GM19452 (cell line): ENCODE measurements at regions not wholly inside any gene's neighbourhood (a gene's known extent, or its start where the extent isn't known, plus 50 kb on each side); places are given as distances from the start of the nearest gene placed in this dataset.
"Not testable (repeated sequence)": the region's sequence is repeated elsewhere in the genome, so short reads cannot be mapped to it uniquely, and the experiment has no call there.

Experiments
- ATAC-seq: cut with Tn5 transposase; IDR thresholded peaks from one replicate; pipeline ENCODE4 v1.9.1; 2021; ENCODE audit not compliant: unreplicated experiment

DNA sequence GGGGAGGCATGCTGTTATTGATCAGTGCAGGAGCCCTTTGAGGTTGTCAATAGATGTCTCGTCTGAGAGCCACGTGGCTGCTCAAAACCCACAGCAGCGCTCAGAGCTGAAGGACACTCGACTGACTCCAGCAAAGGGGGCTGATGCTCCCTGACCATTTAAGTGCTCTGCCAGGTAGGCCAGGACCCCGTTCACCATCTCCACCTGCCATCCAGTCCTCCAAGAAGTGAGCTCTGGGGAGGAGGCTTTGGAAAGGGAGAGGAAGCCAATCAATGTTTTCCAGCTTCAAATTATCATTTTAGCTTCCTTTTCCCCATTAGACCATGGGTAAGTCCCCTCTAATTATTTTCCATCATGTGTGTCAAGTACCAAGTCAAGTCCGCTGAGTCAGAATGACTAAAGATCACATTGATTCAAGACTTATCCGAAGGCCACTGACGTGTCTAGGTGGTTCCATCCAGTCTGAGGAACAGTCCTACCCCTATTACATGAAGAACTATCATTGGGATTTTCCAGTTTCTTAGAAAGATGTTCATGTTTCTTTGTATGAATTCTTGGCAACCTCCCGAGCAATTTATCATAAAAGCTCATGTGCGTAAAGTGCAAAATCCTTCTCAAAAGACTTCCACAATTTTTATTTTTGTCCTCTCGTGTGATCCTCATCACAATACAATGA is 302.6 kb upstream of the LYZL1 start:
- no peak for ATAC-seq

GRCh38 chr10:28986856-28987255 is 302.0 kb upstream of the LYZL1 start:
- no peak for ATAC-seq

DNA sequence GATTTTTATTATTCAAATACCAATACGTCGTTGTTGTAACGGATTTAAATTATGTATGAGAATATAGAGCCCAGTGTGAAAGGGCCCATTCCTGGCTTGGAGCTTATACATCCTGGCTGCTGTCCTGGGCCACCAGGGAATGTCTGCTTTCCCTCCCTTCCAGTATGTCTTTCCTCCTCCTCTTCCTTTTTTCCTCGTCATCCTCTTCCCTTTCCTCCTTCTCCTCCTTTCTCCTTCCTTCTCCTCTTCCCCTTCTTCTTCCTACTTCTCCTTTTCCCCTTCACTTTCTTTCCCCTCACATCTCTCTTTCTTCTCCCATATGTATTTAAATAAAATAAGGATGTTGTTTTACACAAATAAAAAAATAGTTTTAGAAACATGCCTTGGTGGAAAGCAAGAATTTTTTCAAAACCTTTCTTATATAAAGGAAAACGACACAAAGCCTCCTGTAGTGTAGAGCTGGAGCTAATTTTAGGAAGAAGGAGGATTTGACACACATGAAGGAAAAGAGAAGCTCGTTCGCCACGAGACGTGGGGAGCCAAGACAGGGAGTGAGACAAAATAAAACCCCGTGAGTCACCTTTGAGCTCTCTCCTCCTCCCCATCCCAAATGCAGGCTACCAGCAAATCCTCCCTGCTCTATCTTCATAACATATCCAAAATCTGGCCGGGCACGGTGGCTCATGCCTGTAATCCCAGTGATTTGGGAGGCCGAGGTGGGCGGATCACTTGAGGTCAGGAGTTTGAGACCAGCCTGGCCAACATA is 301.1 kb upstream of the LYZL1 start:
- no peak for ATAC-seq

DNA sequence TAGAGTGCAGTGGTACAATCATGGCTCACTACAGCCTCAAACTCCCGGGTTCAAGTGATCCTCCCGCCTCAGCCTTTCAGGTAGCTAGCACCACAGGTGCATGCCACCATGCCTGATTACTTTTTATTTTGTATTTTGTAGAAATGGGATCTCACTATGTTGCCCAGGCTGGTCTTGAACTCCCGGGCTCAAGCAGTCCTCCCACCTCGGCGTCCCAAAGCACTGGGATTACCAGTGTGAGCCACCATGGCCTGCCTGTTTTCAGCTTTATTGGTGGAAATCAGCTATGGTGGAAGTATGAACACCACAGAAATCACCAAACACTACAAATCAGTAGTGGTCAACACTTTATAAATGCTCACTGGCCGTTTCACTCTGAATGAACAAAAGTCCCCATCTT is 299.9 kb upstream of the LYZL1 start:
- ATAC-seq: no peak

DNA sequence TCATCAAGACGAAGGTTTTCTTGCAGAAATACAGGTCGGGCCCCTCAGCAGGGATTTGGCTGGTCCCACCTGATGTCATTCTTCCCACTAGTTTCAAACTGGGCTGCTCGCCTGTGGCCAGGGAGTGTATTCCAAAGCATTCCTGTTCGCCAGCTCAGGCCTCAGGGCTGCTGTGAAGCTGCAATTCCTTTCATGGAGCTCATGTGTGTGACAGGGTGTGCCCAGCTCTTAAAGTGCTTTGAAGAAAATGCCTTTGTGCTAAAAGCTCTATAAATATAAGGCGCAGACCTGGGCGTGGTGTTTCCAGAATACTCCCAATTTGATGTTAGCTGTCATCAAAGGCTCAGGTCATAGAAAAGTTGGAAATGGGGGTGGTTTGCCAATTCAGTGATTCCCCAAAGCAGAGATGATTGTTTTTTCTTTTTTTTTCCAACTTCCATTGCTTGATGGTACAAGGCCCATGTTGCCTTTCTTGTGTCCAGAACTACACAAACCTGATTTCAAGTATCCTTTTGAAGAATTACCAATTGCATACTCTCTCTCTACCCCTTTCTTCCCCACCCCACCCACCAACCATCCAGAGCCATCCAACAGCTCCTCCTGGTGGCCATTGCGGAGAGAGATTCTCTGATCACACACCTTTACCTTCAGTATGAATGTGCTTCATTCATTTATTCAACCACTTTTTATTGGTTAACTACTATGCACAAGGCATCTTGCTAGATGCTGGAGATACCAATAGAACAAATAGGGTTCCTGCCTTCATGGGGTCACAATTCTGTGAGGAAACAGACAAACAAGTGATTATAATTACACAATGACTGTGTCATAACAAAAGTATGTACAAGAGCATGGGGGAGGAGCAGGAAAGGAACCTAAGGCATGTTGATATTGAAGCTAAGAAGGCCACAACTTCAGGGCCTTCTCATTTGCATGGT is 297.3 kb upstream of the LYZL1 start:
- ATAC-seq: no peak

- no peak for ATAC-seq
Measured at GRCh38 chr10:28993056-28993455, 295.8 kb upstream of the LYZL1 start.

DNA sequence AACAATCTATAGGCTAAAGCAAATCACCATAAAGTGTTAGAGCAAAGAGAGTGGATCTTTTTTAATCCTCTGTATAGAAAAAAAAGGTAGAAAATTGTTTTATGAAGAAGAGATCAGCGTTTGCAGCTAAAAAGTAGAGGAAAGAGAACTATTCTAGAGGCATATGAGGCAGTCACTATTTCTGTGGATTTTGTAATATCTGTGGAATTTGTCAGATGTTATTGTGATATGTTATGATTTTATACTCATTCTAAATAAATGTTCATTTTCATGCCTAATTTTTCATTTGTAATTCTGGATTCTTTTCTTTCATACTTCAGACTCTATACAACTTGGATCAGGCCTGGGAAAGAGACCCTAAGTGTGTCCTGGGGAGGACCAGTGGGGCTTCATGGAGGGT is 295.0 kb upstream of the LYZL1 start:
- ATAC-seq: no peak

GRCh38 chr10:28994802-28995201 is 294.1 kb upstream of the LYZL1 start:
- not testable (repeated sequence) for ATAC-seq

DNA sequence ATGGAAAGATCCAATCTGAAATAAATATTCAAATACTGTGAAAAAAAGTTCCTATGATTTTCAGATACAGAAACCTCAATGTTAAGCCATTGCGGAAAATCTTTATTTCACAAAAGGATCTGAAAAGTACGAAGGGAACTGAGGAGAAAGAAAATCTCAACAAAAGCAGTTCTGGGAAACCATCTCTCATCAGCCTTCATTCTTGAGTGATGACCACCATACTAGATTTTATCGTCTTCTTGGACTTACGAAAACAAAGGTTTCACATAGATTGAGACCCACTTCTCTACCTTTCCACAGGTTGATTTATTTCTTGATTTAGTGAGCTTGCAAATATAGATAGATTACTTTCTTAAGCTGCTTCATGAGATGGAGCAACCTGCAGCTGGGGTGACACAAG is 293.4 kb upstream of the LYZL1 start:
- ATAC-seq: no peak

- ATAC-seq: no peak
Measured at GRCh38 chr10:28996345-28996744, 292.5 kb upstream of the LYZL1 start.

DNA sequence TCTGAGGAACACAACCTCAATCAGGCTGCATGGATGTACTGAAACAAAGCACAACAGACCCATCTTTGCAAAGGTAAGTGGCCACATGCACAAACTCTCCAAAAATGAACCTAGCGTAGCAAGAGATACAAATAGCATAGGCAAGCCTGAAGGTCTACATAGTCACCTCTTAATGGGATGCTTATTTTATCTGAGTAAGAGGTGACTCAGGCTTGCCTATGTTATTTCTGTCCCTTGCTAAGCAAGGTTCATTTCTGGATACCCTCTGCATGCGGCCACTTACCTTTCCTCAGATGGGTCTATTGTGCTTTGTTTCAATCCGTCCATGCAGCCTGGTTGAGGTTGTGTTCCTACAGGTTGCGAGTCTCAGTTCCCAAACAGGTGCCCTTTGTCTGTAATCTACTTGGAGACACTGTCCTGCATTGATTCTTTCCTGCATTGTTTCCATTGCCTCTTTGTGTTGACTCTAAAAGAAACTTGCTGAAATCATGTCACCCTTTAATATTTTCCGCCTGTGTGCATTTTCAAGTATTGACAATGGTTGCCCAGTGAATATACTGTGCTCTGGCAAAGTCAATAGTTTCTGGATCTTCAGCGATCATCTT is 291.8 kb upstream of the LYZL1 start:
- ATAC-seq: no peak

GRCh38 chr10:28997734-28998133 is 291.1 kb upstream of the LYZL1 start:
- ATAC-seq: no peak

DNA sequence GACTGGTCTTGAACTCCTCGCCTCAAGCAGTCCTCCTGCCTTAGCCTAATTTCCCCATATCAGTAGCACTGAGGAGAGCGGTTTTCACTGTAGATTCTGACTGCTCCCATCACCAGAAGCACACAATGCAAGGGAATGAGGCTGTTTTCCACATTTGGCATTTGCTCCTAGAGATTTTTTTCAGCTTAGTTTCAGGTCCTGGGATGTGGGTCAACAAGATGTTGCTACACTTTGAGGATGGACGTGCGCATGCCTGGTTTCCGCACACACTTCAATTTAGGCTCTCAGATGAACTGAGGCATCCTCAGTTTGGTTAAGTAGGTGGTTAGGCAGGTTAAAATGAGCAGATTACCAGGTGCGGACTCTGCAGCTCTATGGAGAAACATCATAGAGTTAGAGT is 287.1 kb upstream of the LYZL1 start:
- no peak for ATAC-seq

DNA sequence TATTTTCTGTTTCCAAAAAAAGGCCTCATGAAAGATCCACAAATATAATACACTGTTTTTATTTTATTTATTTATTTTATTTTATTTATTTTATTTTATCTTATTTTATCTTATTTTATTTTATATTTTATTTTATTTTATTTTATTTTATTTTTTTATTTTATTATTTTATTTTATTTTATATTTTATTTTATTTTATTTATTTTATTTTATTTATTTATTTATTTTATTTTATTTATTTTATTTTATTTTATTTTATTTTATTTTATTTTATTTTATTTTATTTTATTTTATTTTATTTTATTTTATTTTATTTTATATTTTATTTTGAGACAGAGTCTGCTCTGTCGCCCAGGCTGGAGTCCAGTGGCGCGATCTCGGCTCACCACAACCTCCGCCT is 285.9 kb upstream of the LYZL1 start:
- ATAC-seq: not testable (repeated sequence)

- ATAC-seq: no peak
Measured at GRCh38 chr10:29005988-29006387, 282.9 kb upstream of the LYZL1 start.

- ATAC-seq: no peak
Measured at GRCh38 chr10:29007370-29007747, 281.5 kb upstream of the LYZL1 start.

GRCh38 chr10:29007748-29008610 is 280.9 kb upstream of the LYZL1 start:
- no peak for ATAC-seq

DNA sequence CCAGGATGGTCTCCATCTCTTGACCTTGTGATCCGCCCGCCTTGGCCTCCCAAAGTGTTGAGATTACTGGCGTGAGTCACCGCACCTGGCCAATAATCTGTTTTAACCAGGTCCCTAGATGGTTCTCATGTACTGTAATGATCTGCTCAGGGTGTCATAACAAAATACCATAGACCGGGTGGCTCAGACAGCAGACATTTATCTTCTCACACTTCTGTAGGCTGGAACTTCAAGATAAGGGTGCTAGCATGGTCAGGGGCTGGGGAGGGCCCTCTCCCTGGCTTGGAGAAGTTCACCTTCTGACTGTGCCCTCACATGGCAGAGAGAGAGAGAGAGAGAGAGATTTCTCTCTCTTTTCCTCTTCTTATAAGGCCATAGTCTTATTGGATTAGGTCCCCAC is 279.4 kb upstream of the LYZL1 start:
- no peak for ATAC-seq

DNA sequence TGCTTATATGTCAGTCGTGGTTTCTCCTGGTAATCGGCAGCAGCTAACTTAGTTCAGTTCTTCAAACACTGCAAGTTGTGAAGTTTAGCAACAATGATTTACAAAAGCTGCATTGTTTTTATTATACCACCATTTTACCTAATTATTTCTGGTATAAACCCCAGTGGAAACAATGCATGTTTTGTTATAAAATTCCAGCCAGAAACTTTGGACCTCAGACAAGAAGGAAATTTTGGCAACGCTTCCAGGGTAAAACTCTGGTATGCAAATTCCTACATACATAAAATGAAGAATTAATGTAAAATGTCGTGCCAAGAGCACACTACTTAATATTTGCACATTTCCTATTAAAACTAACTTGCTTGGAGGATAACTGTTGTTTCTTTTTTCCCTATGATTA is 277.4 kb upstream of the LYZL1 start:
- ATAC-seq: no peak

DNA sequence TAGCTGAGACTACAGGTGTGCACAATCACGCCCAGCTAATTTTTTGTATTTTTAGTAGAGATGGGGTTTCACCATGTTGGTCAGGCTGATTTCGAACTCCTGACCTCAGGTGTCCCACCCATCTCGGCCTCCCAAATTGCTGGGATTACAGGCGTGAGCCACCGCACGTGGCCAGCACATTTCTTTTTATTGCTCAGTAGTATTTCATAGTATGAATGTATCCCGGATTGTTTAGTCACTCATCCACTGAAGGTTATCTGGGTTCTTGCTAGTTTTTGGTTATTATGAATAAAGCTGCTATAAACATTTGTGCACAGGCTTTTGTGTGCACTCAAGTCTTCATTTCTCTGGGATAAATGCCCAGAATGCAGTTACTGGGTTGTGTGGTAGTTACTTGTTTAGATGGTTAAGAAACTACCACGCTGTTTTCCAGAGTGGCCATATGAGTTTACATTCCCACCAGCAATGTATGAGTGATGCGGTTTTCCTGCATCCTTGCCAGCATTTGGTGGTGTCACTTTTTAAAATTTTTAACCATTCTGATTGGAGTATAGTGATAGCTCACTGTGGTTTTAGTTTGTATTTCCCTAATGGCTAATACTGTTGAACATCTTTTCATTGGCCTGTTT is 275.8 kb upstream of the LYZL1 start:
- no peak for ATAC-seq
